Adrenal gland (tissue), 5 donors: ENCODE measurements at regions not wholly inside any gene's neighbourhood (a gene's known extent, or its start where the extent isn't known, plus 50 kb on each side); places are given as distances from the start of the nearest gene placed in this dataset.

Source experiments
- POLR2A ChIP-seq, 2 donors: fragments of 450-650 bp; IDR thresholded peaks; one replicate each; pipeline ENCODE4 v1.6.1; 2017; ENCODE audit warnings: antibody characterized with exemption in 2 of 2, mild to moderate bottlenecking in 2 of 2, moderate library complexity in 1 of 2
- TF ChIP-seq, protein P1 (sequence below), 6 experiments: fragments of 450-650 bp in 4 of 6; fragments of 200-600 bp in 2 of 6; sonication (generic) in 1 of 6; IDR thresholded peaks; 1 replicate in 5 of 6; 2 replicates in 1 of 6; pipeline versions ENCODE4 v1.5.1 to v1.8.0; 2016 to 2021; ENCODE audit warnings: antibody characterized with exemption in 6 of 6, mild to moderate bottlenecking in 2 of 6, moderate library complexity in 1 of 6
- donor health status: DM: no; HTN: no; CAD: no.

DNA sequence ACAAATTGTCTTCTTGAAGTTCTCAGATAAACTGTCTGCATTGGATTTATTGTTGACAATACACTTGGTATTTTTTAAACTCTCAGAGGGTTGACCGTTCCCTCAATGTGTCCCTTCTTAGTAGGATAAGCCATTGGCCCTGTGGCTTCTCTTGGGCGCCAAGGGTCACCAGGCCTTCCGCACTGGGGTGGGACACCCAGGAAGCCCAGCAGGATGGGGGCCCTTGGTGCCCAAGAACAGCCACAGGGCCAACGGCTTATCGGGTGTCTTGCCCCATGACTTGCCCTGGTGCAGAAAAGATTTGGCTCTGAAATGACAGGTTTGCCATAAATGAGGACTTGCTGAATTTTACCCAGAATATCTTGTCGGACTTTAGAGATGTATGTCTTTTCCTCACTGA lies 375.0 kb downstream of the IRX2 start:
- TF ChIP-seq, protein P1, sequence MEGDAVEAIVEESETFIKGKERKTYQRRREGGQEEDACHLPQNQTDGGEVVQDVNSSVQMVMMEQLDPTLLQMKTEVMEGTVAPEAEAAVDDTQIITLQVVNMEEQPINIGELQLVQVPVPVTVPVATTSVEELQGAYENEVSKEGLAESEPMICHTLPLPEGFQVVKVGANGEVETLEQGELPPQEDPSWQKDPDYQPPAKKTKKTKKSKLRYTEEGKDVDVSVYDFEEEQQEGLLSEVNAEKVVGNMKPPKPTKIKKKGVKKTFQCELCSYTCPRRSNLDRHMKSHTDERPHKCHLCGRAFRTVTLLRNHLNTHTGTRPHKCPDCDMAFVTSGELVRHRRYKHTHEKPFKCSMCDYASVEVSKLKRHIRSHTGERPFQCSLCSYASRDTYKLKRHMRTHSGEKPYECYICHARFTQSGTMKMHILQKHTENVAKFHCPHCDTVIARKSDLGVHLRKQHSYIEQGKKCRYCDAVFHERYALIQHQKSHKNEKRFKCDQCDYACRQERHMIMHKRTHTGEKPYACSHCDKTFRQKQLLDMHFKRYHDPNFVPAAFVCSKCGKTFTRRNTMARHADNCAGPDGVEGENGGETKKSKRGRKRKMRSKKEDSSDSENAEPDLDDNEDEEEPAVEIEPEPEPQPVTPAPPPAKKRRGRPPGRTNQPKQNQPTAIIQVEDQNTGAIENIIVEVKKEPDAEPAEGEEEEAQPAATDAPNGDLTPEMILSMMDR (IDR thresholded peaks at IDR 0.05): no peak
- TF ChIP-seq POLR2A (IDR thresholded peaks at IDR 0.05): no peak
